ENCODE measurements at regions not wholly inside any gene's neighbourhood (a gene's known extent, or its start where the extent isn't known, plus 50 kb on each side); places are given as distances from the start of the nearest gene placed in this dataset.
A peak's percentile ranks its signal among the peaks of the same experiment; 100 is the strongest.

DNA sequence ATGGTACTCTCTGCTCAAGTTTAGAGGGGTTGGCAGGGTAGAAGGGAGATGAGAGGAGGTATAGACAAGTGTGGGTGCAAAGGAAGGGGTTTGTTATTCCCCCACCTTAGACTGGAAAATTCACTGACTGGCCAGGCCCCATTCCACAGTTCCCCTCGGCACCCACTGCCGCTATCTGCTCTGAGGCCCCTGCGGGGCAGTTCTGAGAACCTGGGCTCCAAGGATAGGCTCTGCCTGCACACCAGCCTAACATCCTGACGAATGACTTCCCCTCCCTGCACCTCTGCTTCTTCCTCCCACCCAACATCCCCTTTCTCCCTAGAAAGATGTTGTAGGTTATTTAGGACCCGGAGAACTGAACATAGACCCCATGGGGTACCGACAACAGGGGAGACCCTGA lies 303.9 kb upstream of the HDAC4 start:
- TF ChIP-seq POLR2A (IDR thresholded peaks at IDR 0.05) (no peak), EP300 (IDR thresholded peaks at IDR 0.05) (no peak)
- TF ChIP-seq, protein P1, sequence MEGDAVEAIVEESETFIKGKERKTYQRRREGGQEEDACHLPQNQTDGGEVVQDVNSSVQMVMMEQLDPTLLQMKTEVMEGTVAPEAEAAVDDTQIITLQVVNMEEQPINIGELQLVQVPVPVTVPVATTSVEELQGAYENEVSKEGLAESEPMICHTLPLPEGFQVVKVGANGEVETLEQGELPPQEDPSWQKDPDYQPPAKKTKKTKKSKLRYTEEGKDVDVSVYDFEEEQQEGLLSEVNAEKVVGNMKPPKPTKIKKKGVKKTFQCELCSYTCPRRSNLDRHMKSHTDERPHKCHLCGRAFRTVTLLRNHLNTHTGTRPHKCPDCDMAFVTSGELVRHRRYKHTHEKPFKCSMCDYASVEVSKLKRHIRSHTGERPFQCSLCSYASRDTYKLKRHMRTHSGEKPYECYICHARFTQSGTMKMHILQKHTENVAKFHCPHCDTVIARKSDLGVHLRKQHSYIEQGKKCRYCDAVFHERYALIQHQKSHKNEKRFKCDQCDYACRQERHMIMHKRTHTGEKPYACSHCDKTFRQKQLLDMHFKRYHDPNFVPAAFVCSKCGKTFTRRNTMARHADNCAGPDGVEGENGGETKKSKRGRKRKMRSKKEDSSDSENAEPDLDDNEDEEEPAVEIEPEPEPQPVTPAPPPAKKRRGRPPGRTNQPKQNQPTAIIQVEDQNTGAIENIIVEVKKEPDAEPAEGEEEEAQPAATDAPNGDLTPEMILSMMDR (IDR thresholded peaks at IDR 0.05) = no peak
- no peak for DNase-seq (ENCODE audit: low spot score in 2 of 2)

DNA sequence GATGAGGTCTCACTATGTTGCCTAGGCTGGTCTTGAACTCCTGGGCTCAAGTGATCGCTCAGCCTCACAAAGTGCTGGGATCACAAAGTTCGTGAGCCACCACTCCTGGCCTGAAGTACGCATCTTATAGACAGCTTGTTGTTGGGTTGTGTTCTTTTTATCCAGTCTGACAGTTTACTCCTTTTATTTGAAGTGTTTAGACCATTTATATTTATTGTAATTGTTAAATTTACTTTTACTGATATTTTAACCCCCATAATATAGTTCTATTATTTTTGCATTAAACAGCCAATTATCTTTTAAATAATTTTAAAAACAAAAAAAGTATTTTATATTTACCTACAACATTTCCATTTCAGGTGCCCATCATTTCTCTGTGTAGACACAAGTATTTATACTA lies 303.0 kb upstream of the HDAC4 start:
- peaks cover 0 to 9% (median 0%) of the 10 kb centered on the region in 4 donors for H3K9me3 ChIP-seq
- H3K36me3 ChIP-seq = no peaks in the 10 kb centered on the region
- H3K27ac ChIP-seq = no peak overlapping the region
- 88 to 96% methylated on average over 3 of the region's 3 CpGs for WGBS, 2 donors
- peaks cover 0 to 10% (median 3%) of the 10 kb centered on the region in 4 donors for H3K4me1 ChIP-seq
- DNase-seq (ENCODE audit: low spot score in 2 of 2) = no peak
- no peak overlapping the region for H3K4me3 ChIP-seq
- H3K27me3 ChIP-seq = no peaks in the 10 kb centered on the region
- TF ChIP-seq, protein P1 (IDR thresholded peaks at IDR 0.05) = no peak
- no peak for TF ChIP-seq POLR2A (IDR thresholded peaks at IDR 0.05)
- TF ChIP-seq EP300 (IDR thresholded peaks at IDR 0.05) = no peak

More for the DNA sequence above, 303.9 kb upstream of the HDAC4 start:
- H3K27ac ChIP-seq = no peak overlapping the region
- H3K4me1 ChIP-seq = peaks cover 0 to 10% (median 3%) of the 10 kb centered on the region in 4 donors
- peaks cover 0 to 13% (median 0%) of the 10 kb centered on the region in 4 donors for H3K9me3 ChIP-seq
- no peaks in the 10 kb centered on the region for H3K27me3 ChIP-seq
- 92 to 97% methylated on average over 6 of the region's 6 CpGs for WGBS, 2 donors
- H3K36me3 ChIP-seq = no peaks in the 10 kb centered on the region
- H3K4me3 ChIP-seq = no peak overlapping the region

DNA sequence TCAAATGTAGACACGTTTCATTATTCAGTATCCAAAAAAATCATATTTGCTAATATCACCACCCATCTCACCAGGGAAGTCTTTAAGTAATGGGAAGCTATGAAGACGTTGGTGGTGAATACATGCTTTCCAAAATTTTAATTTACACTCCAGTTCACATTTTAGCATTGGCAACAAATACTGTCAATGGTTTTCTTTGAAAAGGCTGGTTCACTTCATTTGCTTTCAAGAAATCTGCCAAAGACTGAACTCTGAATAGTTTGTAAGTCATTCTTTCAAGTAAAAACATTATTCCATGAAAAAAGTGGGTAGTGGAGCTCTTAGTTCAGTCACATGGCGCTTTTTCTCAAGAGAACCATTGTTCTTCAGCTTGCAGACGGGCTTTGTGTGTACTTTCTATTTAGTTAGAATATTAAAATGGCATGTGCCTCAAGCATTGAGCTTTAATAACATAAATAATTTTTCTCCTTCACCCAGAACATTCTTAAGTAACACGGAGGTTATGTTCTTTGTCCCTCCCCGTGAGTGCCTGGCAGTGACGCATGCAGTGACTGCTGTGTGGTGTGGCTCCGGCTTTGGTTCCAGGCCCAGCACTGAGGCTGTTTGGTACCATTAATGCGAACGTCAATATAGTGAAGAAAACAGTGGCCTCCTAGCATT lies 300.0 kb upstream of the HDAC4 start:
- H3K27ac ChIP-seq = peak overlapping the region in 2 of 4 donors; percentile 23 to 38
- no peak overlapping the region for H3K4me3 ChIP-seq
- TF ChIP-seq POLR2A (IDR thresholded peaks at IDR 0.05) = no peak
- TF ChIP-seq EP300 (IDR thresholded peaks at IDR 0.05) = peak in 1 of 2 donors; percentile 66
- H3K27me3 ChIP-seq = no peaks in the 10 kb centered on the region
- DNase-seq (ENCODE audit: low spot score in 2 of 2) = no peak
- 39 to 43% methylated on average over 10 of the region's 10 CpGs for whole genome bisulfite sequencing, 2 donors
- H3K9me3 ChIP-seq = peaks cover 0 to 9% (median 0%) of the 10 kb centered on the region in 4 donors
- peaks cover 0 to 2% (median 0%) of the 10 kb centered on the region in 4 donors for H3K4me1 ChIP-seq
- no peaks in the 10 kb centered on the region for H3K36me3 ChIP-seq

DNA sequence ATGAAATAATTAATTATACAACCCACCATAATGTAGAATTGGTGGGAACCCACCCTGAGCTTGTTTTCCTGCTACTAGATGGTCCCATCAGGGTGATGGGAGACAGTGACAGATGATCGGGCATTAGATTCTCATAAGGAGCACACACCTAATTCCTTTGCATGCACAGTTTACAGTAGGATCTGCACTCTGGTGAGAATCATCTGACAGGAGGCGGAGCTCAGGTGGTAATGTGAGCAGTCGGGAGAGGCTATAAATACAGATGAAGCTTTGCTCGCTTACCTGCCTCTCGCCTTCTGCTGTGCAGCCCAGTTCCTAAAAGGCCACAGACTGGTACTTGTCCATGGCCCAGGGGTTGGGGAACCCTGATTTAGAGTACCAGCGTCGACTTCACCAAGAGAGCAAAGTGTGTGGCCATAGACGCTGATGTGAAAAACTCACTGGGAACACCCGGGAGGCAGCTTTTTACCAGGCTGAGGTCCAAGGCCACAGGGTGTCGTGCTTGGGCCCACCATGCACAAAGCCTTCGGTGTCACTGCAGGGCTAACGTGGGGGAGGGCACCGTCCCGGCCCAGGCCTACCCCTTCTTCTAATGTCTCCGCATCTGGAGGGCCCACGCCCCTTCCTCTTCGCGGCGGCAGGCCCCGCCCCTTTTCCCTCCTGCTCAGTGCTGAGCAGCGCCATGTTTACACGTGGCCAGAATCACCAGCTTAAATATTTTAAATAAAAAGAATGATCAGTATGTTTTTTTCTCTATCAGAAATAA lies 296.8 kb upstream of the HDAC4 start:
- 68 to 82% methylated on average over 22 of the region's 22 CpGs for WGBS, 2 donors
- DNase-seq (ENCODE audit: low spot score in 2 of 2) = no peak
- H3K27me3 ChIP-seq = no peaks in the 10 kb centered on the region
- H3K27ac ChIP-seq = no peak overlapping the region
- no peaks in the 10 kb centered on the region for H3K4me1 ChIP-seq
- H3K4me3 ChIP-seq = no peak overlapping the region
- no peak for TF ChIP-seq POLR2A (IDR thresholded peaks at IDR 0.05)
- TF ChIP-seq, protein P1 (IDR thresholded peaks at IDR 0.05) = no peak
- no peak for TF ChIP-seq EP300 (IDR thresholded peaks at IDR 0.05)
- no peaks in the 10 kb centered on the region for H3K36me3 ChIP-seq
- no peaks in the 10 kb centered on the region for H3K9me3 ChIP-seq

DNA sequence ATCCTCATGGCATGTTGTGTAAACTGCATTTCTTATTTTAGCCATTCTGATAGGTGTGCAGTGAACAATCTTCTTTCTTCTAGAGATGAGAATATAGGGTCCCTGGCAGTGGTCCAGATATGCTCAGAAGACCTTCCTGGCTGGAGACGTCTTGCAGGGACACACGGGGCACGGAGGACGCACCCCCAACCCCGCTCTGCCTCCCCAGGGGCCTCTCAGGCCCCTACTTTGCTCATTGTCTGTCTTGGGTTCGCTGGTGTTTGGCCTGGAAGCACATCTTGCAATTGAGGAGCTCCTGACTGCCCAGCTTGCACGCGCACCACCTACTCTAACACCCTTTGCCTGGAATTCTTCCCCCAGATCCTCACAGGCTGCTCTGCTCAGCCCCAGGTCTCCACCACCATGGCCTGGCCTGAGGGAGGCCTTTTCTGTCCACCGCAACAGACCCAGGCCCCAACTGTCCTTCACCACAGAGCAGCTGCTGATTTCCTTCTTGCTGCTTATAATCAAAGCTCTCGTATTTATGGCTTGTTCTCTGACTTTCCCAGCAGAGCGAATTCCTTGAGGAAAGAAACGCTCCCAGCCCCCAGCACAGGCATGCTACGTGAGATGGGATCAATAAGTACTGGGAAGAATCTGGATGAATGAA lies 295.9 kb upstream of the HDAC4 start:
- Histone ChIP-seq H3K4me3 (no peak overlapping the region), H3K9me3 (no peaks in the 10 kb centered on the region), H3K36me3 (no peaks in the 10 kb centered on the region), H3K27ac (no peak overlapping the region), H3K4me1 (no peaks in the 10 kb centered on the region), H3K27me3 (no peaks in the 10 kb centered on the region)
- 81 to 86% methylated on average over 12 to 13 of the region's 13 CpGs for WGBS, 2 donors
- no peak for DNase-seq (ENCODE audit: low spot score in 2 of 2)
- TF ChIP-seq, protein P1 (IDR thresholded peaks at IDR 0.05) = no peak
- no peak for TF ChIP-seq POLR2A (IDR thresholded peaks at IDR 0.05)
- TF ChIP-seq EP300 (IDR thresholded peaks at IDR 0.05) = no peak

Data from tibial nerve (tissue), 4 donors.